ENCODE measurements at regions not wholly inside any gene's neighbourhood (a gene's known extent, or its start where the extent isn't known, plus 50 kb on each side); places are given as distances from the start of the nearest gene placed in this dataset.

- TF ChIP-seq KAT7 (CRISPR knock-in tag; IDR thresholded peaks at IDR 0.05; ENCODE audit: borderline replicate concordance) (no peak), NR3C1 (CRISPR knock-in tag; conservative IDR thresholded peaks at IDR 0.05; ENCODE audit: low read depth) (no peak)
- TF ChIP-seq, protein P1, sequence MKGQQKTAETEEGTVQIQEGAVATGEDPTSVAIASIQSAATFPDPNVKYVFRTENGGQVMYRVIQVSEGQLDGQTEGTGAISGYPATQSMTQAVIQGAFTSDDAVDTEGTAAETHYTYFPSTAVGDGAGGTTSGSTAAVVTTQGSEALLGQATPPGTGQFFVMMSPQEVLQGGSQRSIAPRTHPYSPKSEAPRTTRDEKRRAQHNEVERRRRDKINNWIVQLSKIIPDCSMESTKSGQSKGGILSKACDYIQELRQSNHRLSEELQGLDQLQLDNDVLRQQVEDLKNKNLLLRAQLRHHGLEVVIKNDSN (CRISPR knock-in tag; IDR thresholded peaks at IDR 0.05), result no peak
- TF ChIP-seq, protein P2, sequence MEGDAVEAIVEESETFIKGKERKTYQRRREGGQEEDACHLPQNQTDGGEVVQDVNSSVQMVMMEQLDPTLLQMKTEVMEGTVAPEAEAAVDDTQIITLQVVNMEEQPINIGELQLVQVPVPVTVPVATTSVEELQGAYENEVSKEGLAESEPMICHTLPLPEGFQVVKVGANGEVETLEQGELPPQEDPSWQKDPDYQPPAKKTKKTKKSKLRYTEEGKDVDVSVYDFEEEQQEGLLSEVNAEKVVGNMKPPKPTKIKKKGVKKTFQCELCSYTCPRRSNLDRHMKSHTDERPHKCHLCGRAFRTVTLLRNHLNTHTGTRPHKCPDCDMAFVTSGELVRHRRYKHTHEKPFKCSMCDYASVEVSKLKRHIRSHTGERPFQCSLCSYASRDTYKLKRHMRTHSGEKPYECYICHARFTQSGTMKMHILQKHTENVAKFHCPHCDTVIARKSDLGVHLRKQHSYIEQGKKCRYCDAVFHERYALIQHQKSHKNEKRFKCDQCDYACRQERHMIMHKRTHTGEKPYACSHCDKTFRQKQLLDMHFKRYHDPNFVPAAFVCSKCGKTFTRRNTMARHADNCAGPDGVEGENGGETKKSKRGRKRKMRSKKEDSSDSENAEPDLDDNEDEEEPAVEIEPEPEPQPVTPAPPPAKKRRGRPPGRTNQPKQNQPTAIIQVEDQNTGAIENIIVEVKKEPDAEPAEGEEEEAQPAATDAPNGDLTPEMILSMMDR (IDR thresholded peaks at IDR 0.05), result peak; percentile 65
Observed at GRCh38 chr6:6494677-6495076, 93.8 kb upstream of the LY86 start.
